CD4-positive, alpha-beta memory T cell (primary cell): ENCODE measurements at regions not wholly inside any gene's neighbourhood (a gene's known extent, or its start where the extent isn't known, plus 50 kb on each side); places are given as distances from the start of the nearest gene placed in this dataset.
A peak's percentile ranks its signal among the peaks of the same experiment; 100 is the strongest.

Source experiments
- CTCF ChIA-PET: fragments of 350-600 bp; sonication (Branson Sonifier 250); formaldehyde crosslinking; loops from one replicate; lab custom pipeline; 2021; ENCODE audit warnings: inconsistent platforms; ENCODE audit not compliant: partially characterized antibody; lab: Charles Lee
- POLR2A ChIA-PET: fragments of 350-600 bp; sonication (Branson Sonifier 250); formaldehyde crosslinking; loops from one replicate; lab custom pipeline; 2021; ENCODE audit not compliant: partially characterized antibody; lab: Charles Lee
- DNase-seq, 5 donors: peaks; one replicate each; pipeline versions ENCODE4 v3.0.0 to v3.0.0-alpha.2; 2020 to 2022; ENCODE audit warnings: mixed read lengths in 1 of 5
- H3K27ac ChIP-seq: one replicate; pipeline ENCODE4 v1.7.0; 2013; ENCODE audit warnings: low read depth, low read length
- H3K27me3 ChIP-seq: 2 replicates; pipeline ENCODE4 v1.7.0; 2013; ENCODE audit warnings: mild to moderate bottlenecking, low read length, moderate library complexity; ENCODE audit not compliant: insufficient read depth
- H3K36me3 ChIP-seq: 2 replicates; pipeline ENCODE4 v1.7.0; 2013; ENCODE audit warnings: mild to moderate bottlenecking, low read length, moderate library complexity; ENCODE audit not compliant: insufficient read depth
- H3K4me1 ChIP-seq: 2 replicates; pipeline ENCODE4 v1.7.0; 2013; ENCODE audit warnings: mild to moderate bottlenecking, low read length, moderate library complexity; ENCODE audit not compliant: insufficient read depth
- H3K4me3 ChIP-seq, 2 donors: one replicate each; pipeline ENCODE4 v1.7.0; 2013; ENCODE audit warnings: low read length in 2 of 2, mild to moderate bottlenecking in 1 of 2
- H3K9me3 ChIP-seq, 2 donors: one replicate each; pipeline ENCODE4 v1.7.0; 2013; ENCODE audit warnings: low read length in 2 of 2, control low read depth in 1 of 2; ENCODE audit not compliant: control insufficient read depth in 1 of 2
- H3K27ac Mint-ChIP-seq, 7 donors: one replicate each; pipeline ENCODE4 v1.8.0; 2020 to 2021; ENCODE audit warnings: mixed read lengths in 7 of 7, mild to moderate bottlenecking in 6 of 7, inconsistent platforms in 3 of 7, moderate library complexity in 3 of 7
- H3K27me3 Mint-ChIP-seq, 2 donors: one replicate each; pipeline ENCODE4 v1.8.0; 2020 to 2021; ENCODE audit warnings: mixed read lengths in 2 of 2
- H3K36me3 Mint-ChIP-seq, 2 donors: one replicate each; pipeline ENCODE4 v1.8.0; 2020 to 2021; ENCODE audit warnings: mixed read lengths in 2 of 2, inconsistent platforms in 1 of 2, mild to moderate bottlenecking in 1 of 2
- H3K4me1 Mint-ChIP-seq, 4 donors: one replicate each; pipeline ENCODE4 v1.8.0; 2020 to 2021; ENCODE audit warnings: mixed read lengths in 4 of 4, mild to moderate bottlenecking in 1 of 4
- H3K4me3 Mint-ChIP-seq, 8 donors: one replicate each; pipeline ENCODE4 v1.8.0; 2020 to 2021; ENCODE audit warnings: mixed read lengths in 8 of 8, mild to moderate bottlenecking in 7 of 8, moderate library complexity in 6 of 8, inconsistent platforms in 3 of 8
- H3K9me3 Mint-ChIP-seq, 8 donors: one replicate each; pipeline ENCODE4 v1.8.0; 2020 to 2021; ENCODE audit warnings: mixed read lengths in 8 of 8, mild to moderate bottlenecking in 5 of 8, inconsistent platforms in 3 of 8, moderate library complexity in 1 of 8
- intact Hi-C: fragments of 100-400 bp; cut with micrococcal nuclease; formaldehyde crosslinking; loops from one replicate; pipeline ENCODE4 v1.15.1; 2023

GRCh38 chr7:142607351-142607750 lies 141.9 kb upstream of the PRSS1 start:
- no peaks in the 10 kb centered on the region for H3K27me3 ChIP-seq
- no peaks in the 10 kb centered on the region for H3K36me3 ChIP-seq
- no peak for DNase-seq
- peaks cover 9% of the 10 kb centered on the region for H3K4me1 ChIP-seq
- Mint-ChIP-seq H3K27me3 (no peaks in the 10 kb centered on the region), H3K36me3 (peaks cover 0 to 2% of the 10 kb centered on the region in 2 donors), H3K4me1 (peaks cover 11 to 25% (median 16%) of the 10 kb centered on the region in 4 donors), H3K4me3 (no peak overlapping the region), H3K27ac (peak overlapping the region in 5 of 7 donors; percentile 33 to 75 (median 64)), H3K9me3 (no peaks in the 10 kb centered on the region)
- H3K27ac ChIP-seq, result no peak overlapping the region
- ChIA-PET POLR2A (interaction anchor here (1.0 to 6.6 kb wide), 4 partner anchors 8 to 203 kb away, joined by 3 to 63 read pairs (median 4); no protein-coding TSS in a partner anchor), CTCF (interaction anchor here (0.8 to 2.7 kb wide), 4 partner anchors 47 to 399 kb away, joined by 3 to 9 read pairs (median 3); no protein-coding TSS in a partner anchor)
- intact Hi-C loops, result no loop called here
- no peaks in the 10 kb centered on the region for H3K9me3 ChIP-seq
- H3K4me3 ChIP-seq, result no peak overlapping the region

DNA sequence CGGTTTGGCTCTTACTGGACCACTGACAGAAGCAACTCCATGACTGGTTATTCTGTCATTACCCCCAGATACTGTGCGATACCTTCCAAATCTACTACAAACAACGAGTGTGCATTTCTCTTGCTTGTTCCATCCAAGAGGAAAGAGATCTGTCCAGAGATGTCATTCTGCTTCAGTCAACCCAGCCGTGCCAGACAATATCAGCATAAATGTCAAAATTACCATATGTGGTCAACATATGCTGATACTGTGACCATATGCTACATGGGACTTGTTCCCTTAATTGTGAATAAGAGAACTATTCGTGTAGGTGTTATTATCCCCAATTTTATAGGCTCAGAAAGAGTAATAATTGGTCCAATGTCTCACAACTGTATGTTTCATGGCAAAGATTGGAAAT lies 143.2 kb upstream of the PRSS1 start:
- ChIA-PET CTCF (interaction anchor here (1.4 to 2.7 kb wide), 2 partner anchors 48 to 205 kb away, joined by 3 to 9 read pairs; no protein-coding TSS in a partner anchor), POLR2A (interaction anchor here (0.6 to 6.6 kb wide), 2 partner anchors 192 to 205 kb away, joined by 3 to 63 read pairs; no protein-coding TSS in a partner anchor)
- Histone ChIP-seq H3K27me3 (no peaks in the 10 kb centered on the region), H3K27ac (no peak overlapping the region), H3K9me3 (no peaks in the 10 kb centered on the region), H3K4me1 (no peaks in the 10 kb centered on the region), H3K36me3 (no peaks in the 10 kb centered on the region), H3K4me3 (no peak overlapping the region)
- H3K4me3 Mint-ChIP-seq, result no peak overlapping the region
- no peak for DNase-seq
- intact Hi-C loops, result no loop called here
- peaks cover 8 to 18% (median 12%) of the 10 kb centered on the region in 4 donors for H3K4me1 Mint-ChIP-seq
- H3K9me3 Mint-ChIP-seq, result no peaks in the 10 kb centered on the region
- peaks cover 0 to 2% of the 10 kb centered on the region in 2 donors for H3K36me3 Mint-ChIP-seq
- no peaks in the 10 kb centered on the region for H3K27me3 Mint-ChIP-seq
- peak overlapping the region in 2 of 7 donors; percentile 18 to 57 for H3K27ac Mint-ChIP-seq

DNA sequence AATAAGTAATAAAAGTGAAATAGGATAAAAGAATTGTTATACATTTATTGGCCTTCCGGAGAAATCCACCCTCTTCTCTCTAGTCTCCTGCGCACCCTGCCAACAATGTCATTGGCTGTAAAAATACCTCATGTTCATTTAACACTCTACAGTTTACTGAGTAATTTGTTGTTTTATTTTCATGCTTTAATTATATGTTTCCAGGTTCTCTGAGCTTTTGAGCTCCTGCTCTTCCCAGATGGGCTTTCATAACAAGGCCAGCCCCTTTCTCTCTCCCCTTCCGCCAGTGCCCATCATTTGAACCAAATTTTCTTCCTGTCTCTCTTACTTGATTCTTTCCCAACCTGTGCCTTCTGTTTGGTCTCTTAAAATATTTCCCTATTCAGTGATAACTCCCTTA lies 144.6 kb upstream of the PRSS1 start:
- Mint-ChIP-seq H3K9me3 (no peaks in the 10 kb centered on the region), H3K27ac (peak overlapping the region in 5 of 7 donors; percentile 13 to 70 (median 46)), H3K4me3 (peak overlapping the region in 5 of 8 donors; percentile 13 to 30 (median 24)), H3K36me3 (peaks cover 0 to 2% of the 10 kb centered on the region in 2 donors), H3K4me1 (peaks cover 5 to 13% (median 8%) of the 10 kb centered on the region in 4 donors), H3K27me3 (no peaks in the 10 kb centered on the region)
- Histone ChIP-seq H3K4me1 (no peaks in the 10 kb centered on the region), H3K27ac (no peak overlapping the region), H3K36me3 (no peaks in the 10 kb centered on the region), H3K9me3 (no peaks in the 10 kb centered on the region), H3K4me3 (no peak overlapping the region), H3K27me3 (no peaks in the 10 kb centered on the region)
- CTCF ChIA-PET, result interaction anchor here (0.8 to 2.5 kb wide), 18 partner anchors 10 to 612 kb away, joined by 3 to 17 read pairs (median 4); partner anchors contain the start of gene EPHB6
- no peak for DNase-seq
- intact Hi-C loops, result loop anchor here (1.0 kb wide), 3 partner anchors 207 to 611 kb away; no protein-coding TSS in a partner anchor
- POLR2A ChIA-PET, result interaction anchor here (0.8 to 2.7 kb wide), 9 partner anchors 11 to 206 kb away, joined by 3 to 14 read pairs (median 6); no protein-coding TSS in a partner anchor

DNA sequence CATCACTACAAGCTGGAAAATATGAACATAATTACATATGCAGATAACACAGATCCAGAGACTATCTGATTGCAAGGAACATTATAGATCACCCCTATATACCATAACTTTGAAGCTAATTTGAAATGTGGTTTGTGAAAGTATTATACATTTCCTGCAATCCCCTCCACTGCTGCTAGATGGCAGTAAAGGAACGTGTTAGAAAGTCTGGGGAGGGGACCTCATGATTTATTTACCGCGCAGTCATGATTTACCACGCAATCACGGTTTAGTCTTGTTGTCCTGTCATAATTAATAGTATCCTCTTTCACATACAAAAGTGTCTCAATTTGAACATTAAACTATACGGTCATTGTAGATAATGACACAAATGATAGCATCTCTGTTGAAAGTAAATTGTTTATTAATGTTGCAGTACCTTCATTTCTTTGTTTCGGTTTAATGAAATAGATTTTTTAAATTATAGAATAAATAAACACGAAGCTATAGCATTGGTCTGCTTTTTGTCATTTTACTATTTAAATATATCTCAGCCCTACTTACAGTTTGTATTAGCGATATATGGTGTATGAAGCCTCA lies 145.3 kb upstream of the PRSS1 start:
- H3K36me3 Mint-ChIP-seq, result peaks cover 0 to 2% of the 10 kb centered on the region in 2 donors
- H3K9me3 ChIP-seq, result no peaks in the 10 kb centered on the region
- no peaks in the 10 kb centered on the region for H3K4me1 ChIP-seq
- POLR2A ChIA-PET, result interaction anchor here (0.6 to 2.7 kb wide), 10 partner anchors 12 to 208 kb away, joined by 3 to 14 read pairs (median 6); no protein-coding TSS in a partner anchor
- no peaks in the 10 kb centered on the region for H3K36me3 ChIP-seq
- peak overlapping the region in 3 of 7 donors; percentile 13 to 57 (median 24) for H3K27ac Mint-ChIP-seq
- intact Hi-C loops, result loop anchor here (1.0 kb wide), 3 partner anchors 207 to 611 kb away; no protein-coding TSS in a partner anchor
- no peak overlapping the region for H3K4me3 ChIP-seq
- peak overlapping the region in 4 of 8 donors; percentile 11 to 58 (median 28) for H3K4me3 Mint-ChIP-seq
- no peaks in the 10 kb centered on the region for H3K9me3 Mint-ChIP-seq
- peaks cover under 1 to 12% (median 5%) of the 10 kb centered on the region in 4 donors for H3K4me1 Mint-ChIP-seq
- CTCF ChIA-PET, result interaction anchor here (0.7 to 2.5 kb wide), 22 partner anchors 10 to 612 kb away, joined by 3 to 17 read pairs (median 4); partner anchors contain the start of gene EPHB6
- no peaks in the 10 kb centered on the region for H3K27me3 ChIP-seq
- DNase-seq, result peak; percentile 50 to 59 (median 53)
- H3K27ac ChIP-seq, result no peak overlapping the region
- no peaks in the 10 kb centered on the region for H3K27me3 Mint-ChIP-seq

- H3K4me3 ChIP-seq, result no peak overlapping the region
- no peak for DNase-seq
- Mint-ChIP-seq H3K9me3 (no peaks in the 10 kb centered on the region), H3K27ac (no peak overlapping the region), H3K27me3 (peaks cover 0 to 2% of the 10 kb centered on the region in 2 donors), H3K4me1 (peaks cover 0 to 12% (median 5%) of the 10 kb centered on the region in 4 donors), H3K4me3 (no peak overlapping the region), H3K36me3 (peaks cover 0 to 2% of the 10 kb centered on the region in 2 donors)
- CTCF ChIA-PET, result interaction anchor here (0.7 to 2.5 kb wide), 3 partner anchors 15 to 401 kb away, joined by 3 to 16 read pairs (median 10); no protein-coding TSS in a partner anchor
- no peaks in the 10 kb centered on the region for H3K27me3 ChIP-seq
- intact Hi-C loops, result no loop called here
- no peaks in the 10 kb centered on the region for H3K9me3 ChIP-seq
- no peaks in the 10 kb centered on the region for H3K4me1 ChIP-seq
- POLR2A ChIA-PET, result interaction anchor here (2.7 kb wide), 1 partner anchor 206 kb away, joined by 9 read pairs; no protein-coding TSS in a partner anchor
- no peak overlapping the region for H3K27ac ChIP-seq
- H3K36me3 ChIP-seq, result no peaks in the 10 kb centered on the region
Measured at GRCh38 chr7:142602756-142603155, 146.5 kb upstream of the PRSS1 start.

DNA sequence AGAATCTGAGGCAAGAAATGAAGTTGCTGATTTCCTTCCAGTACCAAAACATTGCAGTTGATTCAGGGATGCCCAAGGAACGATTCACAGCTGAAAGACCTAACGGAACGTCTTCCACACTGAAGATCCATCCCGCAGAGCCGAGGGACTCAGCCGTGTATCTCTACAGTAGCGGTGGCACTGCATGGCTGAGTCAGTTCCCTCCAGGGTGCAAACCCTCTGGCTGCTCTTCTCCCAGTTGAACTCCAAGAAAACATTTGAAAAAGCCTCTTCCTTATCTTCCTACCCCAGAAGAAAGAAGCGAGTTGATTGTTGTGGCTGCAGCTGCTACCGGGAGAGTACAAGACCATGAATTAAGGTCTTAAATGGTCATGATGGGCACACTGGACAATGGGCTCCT lies 147.1 kb upstream of the PRSS1 start:
- ChIA-PET POLR2A (no interaction called here), CTCF (interaction anchor here (0.7 kb wide), 1 partner anchor 401 kb away, joined by 3 read pairs; no protein-coding TSS in a partner anchor)
- Histone ChIP-seq H3K4me3 (no peak overlapping the region), H3K4me1 (no peaks in the 10 kb centered on the region), H3K27ac (no peak overlapping the region), H3K27me3 (no peaks in the 10 kb centered on the region), H3K9me3 (no peaks in the 10 kb centered on the region), H3K36me3 (no peaks in the 10 kb centered on the region)
- Mint-ChIP-seq H3K27ac (no peak overlapping the region), H3K4me1 (peaks cover 0 to 8% (median 5%) of the 10 kb centered on the region in 4 donors), H3K9me3 (no peaks in the 10 kb centered on the region), H3K27me3 (peaks cover 0 to 2% of the 10 kb centered on the region in 2 donors), H3K36me3 (peaks cover 0 to 2% of the 10 kb centered on the region in 2 donors), H3K4me3 (no peak overlapping the region)
- intact Hi-C loops, result no loop called here
- no peak for DNase-seq

DNA sequence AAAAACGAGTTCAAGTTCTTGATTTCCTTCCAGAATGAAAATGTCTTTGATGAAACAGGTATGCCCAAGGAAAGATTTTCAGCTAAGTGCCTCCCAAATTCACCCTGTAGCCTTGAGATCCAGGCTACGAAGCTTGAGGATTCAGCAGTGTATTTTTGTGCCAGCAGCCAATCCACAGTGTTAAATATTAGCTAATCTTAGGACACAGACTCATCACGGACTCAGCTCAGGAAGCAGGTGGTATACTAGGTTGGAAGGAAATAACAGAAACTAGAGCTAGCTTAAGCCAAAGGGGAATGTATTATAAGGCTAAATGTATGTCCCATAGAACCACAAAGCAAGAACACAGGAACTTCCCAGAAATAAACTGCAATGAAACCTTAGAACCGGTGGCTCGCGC lies 151.0 kb upstream of the PRSS1 start:
- no peaks in the 10 kb centered on the region for H3K9me3 Mint-ChIP-seq
- no peaks in the 10 kb centered on the region for H3K27me3 ChIP-seq
- peak overlapping the region in 1 of 7 donors; percentile 62 for H3K27ac Mint-ChIP-seq
- H3K27me3 Mint-ChIP-seq, result peaks cover 0 to 2% of the 10 kb centered on the region in 2 donors
- H3K4me3 ChIP-seq, result no peak overlapping the region
- no peak overlapping the region for H3K27ac ChIP-seq
- ChIA-PET POLR2A (no interaction called here), CTCF (interaction anchor here (1.5 kb wide), 1 partner anchor 10 kb away, joined by 4 read pairs; no protein-coding TSS in a partner anchor)
- no peak overlapping the region for H3K4me3 Mint-ChIP-seq
- H3K36me3 Mint-ChIP-seq, result peaks cover 0 to 2% of the 10 kb centered on the region in 2 donors
- H3K36me3 ChIP-seq, result no peaks in the 10 kb centered on the region
- no peaks in the 10 kb centered on the region for H3K9me3 ChIP-seq
- intact Hi-C loops, result no loop called here
- H3K4me1 ChIP-seq, result no peaks in the 10 kb centered on the region
- H3K4me1 Mint-ChIP-seq, result no peaks in the 10 kb centered on the region
- no peak for DNase-seq
